Skeletal muscle tissue (tissue), 3 donors: ENCODE measurements at regions not wholly inside any gene's neighbourhood (a gene's known extent, or its start where the extent isn't known, plus 50 kb on each side); places are given as distances from the start of the nearest gene placed in this dataset.
"Not testable (repeated sequence)": the region's sequence is repeated elsewhere in the genome, so short reads cannot be mapped to it uniquely, and the experiment has no call there.

ENCODE experiments used
- H3K27ac ChIP-seq: one replicate; pipeline ENCODE4 v1.7.0; 2013; ENCODE audit warnings: mild to moderate bottlenecking, low read depth, low read length, inconsistent platforms
- H3K27me3 ChIP-seq, 3 donors: one replicate each; pipeline ENCODE4 v1.7.0; 2013; ENCODE audit warnings: low read length in 3 of 3; ENCODE audit not compliant: control insufficient read depth in 3 of 3, insufficient read depth in 3 of 3
- H3K36me3 ChIP-seq, 3 donors: one replicate each; pipeline ENCODE4 v1.7.0; 2013; ENCODE audit warnings: low read length in 3 of 3; ENCODE audit not compliant: control insufficient read depth in 3 of 3, insufficient read depth in 3 of 3
- H3K4me1 ChIP-seq, 3 donors: one replicate each; pipeline ENCODE4 v1.7.0; 2013; ENCODE audit warnings: low read length in 3 of 3, mild to moderate bottlenecking in 3 of 3; ENCODE audit not compliant: control insufficient read depth in 3 of 3, insufficient read depth in 3 of 3
- H3K4me3 ChIP-seq, 3 donors: one replicate each; pipeline ENCODE4 v1.7.0; 2013; ENCODE audit warnings: low read length in 3 of 3
- H3K9ac ChIP-seq, 3 donors: one replicate each; pipeline ENCODE4 v1.7.0; 2013; ENCODE audit warnings: low read length in 3 of 3, mild to moderate bottlenecking in 3 of 3, moderate library complexity in 2 of 3, low read depth in 1 of 3
- H3K9me3 ChIP-seq, 3 donors: one replicate each; pipeline ENCODE4 v1.7.0; 2013; ENCODE audit warnings: low read length in 3 of 3; ENCODE audit not compliant: control insufficient read depth in 3 of 3
- donor health status: Osteomylitis.

- H3K4me3 ChIP-seq: no peak overlapping the region
- peaks cover 0 to 3% (median 0%) of the 10 kb centered on the region in 3 donors for H3K9me3 ChIP-seq
- no peaks in the 10 kb centered on the region for H3K4me1 ChIP-seq
- no peak overlapping the region for H3K9ac ChIP-seq
- H3K27me3 ChIP-seq: no peaks in the 10 kb centered on the region
- H3K27ac ChIP-seq: no peak overlapping the region
- H3K36me3 ChIP-seq: no peaks in the 10 kb centered on the region
These were observed 683.1 kb upstream of the SALL1 start for GRCh38 chr16:51834133-51834532.

DNA sequence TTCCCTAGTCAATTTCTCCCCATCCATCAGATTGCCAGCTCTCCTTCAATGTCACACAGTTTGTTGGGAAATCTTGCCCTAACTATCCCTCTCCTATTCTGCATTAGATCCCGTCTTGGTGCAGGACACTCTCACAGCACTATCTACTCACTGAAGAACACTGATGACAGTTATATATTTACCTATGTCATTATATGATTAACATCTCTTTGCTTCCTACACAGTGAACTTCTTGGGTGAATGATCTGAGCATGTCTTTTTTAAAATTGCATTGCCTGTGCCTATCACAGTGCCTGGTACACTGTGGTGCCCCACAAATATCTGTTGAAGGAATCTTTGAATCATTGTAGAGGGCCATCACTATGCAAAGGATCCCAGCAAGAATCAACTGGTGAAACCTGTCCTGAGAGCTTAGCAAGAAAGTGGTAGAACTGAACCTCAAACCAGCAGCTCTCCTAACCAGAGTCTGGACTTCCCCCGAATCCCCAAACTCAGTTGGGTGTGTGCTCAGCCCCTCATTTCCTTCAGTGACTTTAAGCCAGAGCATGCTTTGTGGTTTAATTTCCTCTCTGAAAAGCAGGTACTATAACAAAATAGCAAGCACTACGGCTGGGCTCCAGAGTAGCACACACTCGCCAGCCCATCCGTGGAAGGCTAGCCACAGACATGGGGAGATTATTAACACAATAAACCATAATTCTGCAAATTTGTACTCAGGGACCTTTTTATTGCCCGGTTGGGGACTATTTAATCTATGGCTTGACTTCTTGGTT is 680.7 kb upstream of the SALL1 start:
- Histone ChIP-seq H3K27ac (no peak overlapping the region), H3K9me3 (peaks cover 0 to 3% (median 0%) of the 10 kb centered on the region in 3 donors), H3K4me3 (no peak overlapping the region), H3K4me1 (no peaks in the 10 kb centered on the region), H3K9ac (no peak overlapping the region), H3K36me3 (no peaks in the 10 kb centered on the region), H3K27me3 (no peaks in the 10 kb centered on the region)

DNA sequence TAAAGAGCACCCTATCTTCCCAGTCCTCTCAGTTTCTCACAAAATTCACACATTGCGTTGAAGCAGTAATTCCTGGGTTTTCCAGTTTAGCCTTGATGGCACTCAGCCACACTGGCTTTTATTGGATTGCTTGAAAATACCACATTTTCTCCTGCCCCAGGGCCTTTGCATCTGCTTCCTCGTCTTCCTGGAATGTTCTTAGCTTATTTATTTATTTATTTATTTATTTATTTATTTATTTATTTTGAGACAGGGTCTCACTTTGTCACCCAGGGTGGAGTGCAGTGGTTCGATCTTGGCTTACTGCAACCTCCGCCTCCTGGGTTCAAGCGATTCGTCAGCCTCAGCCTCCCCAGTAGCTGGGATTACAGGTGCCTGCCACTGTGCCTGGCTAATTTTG is 680.0 kb upstream of the SALL1 start:
- H3K36me3 ChIP-seq, H3K9ac ChIP-seq, H3K27ac ChIP-seq, H3K27me3 ChIP-seq, H3K4me1 ChIP-seq, H3K9me3 ChIP-seq, H3K4me3 ChIP-seq: not testable (repeated sequence)

DNA sequence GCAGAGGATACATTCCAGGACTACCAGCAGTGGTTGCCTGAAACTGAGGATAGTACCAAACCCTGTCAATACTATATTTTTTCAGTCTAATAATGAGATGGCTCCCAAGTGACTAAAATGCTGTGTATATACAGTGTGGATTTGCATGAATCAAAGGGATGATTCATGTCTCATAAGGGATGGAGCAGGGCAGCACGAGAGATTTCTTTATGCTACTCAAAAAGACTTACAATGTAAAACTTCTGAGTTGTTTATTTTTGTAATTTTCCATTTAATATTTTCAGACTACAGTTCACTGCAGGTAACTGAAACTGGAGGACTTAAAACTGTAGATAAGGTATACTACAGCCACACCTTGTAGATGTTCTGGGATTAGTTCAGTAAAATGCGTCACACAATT is 674.7 kb upstream of the SALL1 start:
- H3K27ac ChIP-seq: no peak overlapping the region
- H3K9me3 ChIP-seq: no peaks in the 10 kb centered on the region
- no peaks in the 10 kb centered on the region for H3K36me3 ChIP-seq
- H3K4me3 ChIP-seq: no peak overlapping the region
- no peak overlapping the region for H3K9ac ChIP-seq
- H3K4me1 ChIP-seq: no peaks in the 10 kb centered on the region
- H3K27me3 ChIP-seq: no peaks in the 10 kb centered on the region

DNA sequence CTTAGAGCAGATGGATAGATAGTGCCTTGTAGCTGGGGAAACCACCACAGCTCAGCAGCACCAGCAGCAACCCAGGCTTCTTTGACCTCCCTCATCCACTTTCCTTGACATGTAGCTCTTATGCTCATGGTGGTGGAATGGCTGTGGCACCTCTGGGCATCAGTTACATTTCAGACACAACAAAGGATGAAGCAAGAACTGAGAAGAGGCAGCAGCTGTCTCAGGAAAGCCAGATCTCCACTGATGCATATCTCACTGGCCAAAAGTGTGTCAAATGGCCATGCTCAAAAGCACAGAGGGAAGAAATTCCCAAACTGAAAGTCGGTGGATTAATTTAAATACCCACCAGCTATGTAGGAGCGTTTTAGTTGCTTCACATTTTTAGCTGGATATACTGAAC is 671.4 kb upstream of the SALL1 start:
- Histone ChIP-seq H3K27ac (no peak overlapping the region), H3K9me3 (no peaks in the 10 kb centered on the region), H3K9ac (no peak overlapping the region), H3K27me3 (no peaks in the 10 kb centered on the region), H3K36me3 (no peaks in the 10 kb centered on the region), H3K4me1 (no peaks in the 10 kb centered on the region), H3K4me3 (no peak overlapping the region)

DNA sequence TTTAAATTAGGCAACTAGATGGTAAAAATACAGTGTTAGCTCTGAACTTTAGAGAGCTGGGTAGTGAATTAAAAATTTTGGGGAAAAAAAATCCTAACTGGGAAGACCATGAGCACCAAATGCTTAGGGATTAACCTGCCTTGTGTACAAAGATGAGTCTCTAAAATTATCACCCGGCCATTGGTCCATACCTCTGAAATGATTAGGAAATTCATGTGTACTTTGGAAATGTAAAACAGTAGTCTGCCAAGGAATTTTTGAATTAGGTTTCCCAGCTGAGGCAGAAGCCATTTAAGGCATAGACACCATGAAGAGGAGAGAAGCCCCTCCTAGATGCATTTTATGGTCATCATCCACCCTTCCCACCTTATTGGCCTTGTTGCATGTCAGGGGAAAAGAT is 670.5 kb upstream of the SALL1 start:
- H3K9me3 ChIP-seq: no peaks in the 10 kb centered on the region
- no peaks in the 10 kb centered on the region for H3K36me3 ChIP-seq
- no peak overlapping the region for H3K4me3 ChIP-seq
- no peaks in the 10 kb centered on the region for H3K27me3 ChIP-seq
- H3K9ac ChIP-seq: no peak overlapping the region
- no peaks in the 10 kb centered on the region for H3K4me1 ChIP-seq
- no peak overlapping the region for H3K27ac ChIP-seq

DNA sequence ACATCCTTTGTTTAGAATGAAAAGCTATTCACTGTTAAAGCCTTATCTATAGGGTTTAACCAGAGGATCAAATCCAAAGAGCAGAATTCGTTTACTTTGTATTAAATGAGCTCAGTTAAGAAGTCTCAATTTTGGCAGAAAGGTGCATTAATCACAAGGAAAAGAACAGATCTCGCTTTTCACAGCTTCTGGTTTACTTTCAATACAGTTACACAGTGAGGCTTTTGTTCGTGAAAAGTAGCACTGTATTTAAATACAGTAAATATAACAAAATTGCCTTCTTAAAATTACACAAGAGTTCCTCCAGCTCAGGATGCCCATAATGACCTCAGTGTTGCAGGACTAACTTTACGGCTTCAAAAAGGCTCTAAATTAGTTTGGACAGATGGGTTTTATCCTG is 669.1 kb upstream of the SALL1 start:
- H3K9ac ChIP-seq: no peak overlapping the region
- H3K9me3 ChIP-seq: no peaks in the 10 kb centered on the region
- H3K4me3 ChIP-seq: no peak overlapping the region
- H3K27me3 ChIP-seq: no peaks in the 10 kb centered on the region
- no peaks in the 10 kb centered on the region for H3K36me3 ChIP-seq
- no peaks in the 10 kb centered on the region for H3K4me1 ChIP-seq
- no peak overlapping the region for H3K27ac ChIP-seq

DNA sequence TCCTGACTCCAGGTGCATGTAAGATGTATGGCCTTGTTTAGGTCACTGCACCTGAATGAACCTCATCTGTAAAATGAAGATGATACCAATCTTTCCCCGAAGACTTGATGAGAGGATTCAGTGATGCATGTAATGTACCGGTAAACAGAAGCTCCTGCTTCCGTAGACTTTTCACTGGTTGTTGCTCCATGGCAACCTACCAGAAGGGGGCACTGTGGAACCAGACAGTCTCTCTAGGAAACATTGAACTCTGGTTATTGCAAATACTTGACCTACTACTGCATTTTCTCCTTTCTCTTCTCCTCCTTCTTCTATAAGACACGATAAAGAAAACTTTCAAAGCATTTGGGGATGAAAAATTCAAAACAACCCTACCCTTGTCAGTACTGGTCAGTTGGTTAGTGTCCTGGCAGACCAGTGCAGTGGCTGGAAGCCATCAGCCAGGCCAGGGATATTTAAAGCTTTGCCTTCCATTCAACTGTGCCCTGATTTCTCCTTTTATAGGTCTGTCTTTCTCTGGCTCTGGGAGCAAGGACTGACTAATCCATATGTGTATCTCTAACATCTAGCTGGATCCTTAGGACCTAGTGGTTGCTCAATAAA is 667.4 kb upstream of the SALL1 start:
- no peak overlapping the region for H3K4me3 ChIP-seq
- H3K9ac ChIP-seq: no peak overlapping the region
- no peaks in the 10 kb centered on the region for H3K36me3 ChIP-seq

DNA sequence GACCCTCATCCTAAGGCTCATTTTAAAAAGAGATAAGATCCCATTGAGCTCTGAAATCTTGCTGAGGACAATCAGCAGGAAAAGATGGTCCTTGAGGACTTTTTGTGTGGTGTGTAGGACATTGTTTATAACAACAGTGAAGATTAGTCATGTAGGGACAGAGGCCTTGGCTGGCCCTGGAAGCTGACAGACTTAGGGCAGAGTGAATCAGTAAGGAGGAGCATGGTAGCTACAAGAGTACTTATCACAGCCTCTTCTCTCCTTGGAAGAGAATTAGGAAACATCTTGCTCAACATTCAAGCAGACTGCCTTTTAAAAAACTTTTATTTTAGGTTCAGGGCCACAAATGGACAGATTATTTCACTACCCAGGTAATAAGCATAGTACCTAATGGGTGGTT is 665.9 kb upstream of the SALL1 start:
- Histone ChIP-seq H3K9me3 (no peaks in the 10 kb centered on the region), H3K27me3 (no peaks in the 10 kb centered on the region), H3K27ac (no peak overlapping the region), H3K9ac (no peak overlapping the region), H3K36me3 (no peaks in the 10 kb centered on the region), H3K4me1 (no peaks in the 10 kb centered on the region), H3K4me3 (no peak overlapping the region)

More for the DNA sequence above, 667.4 kb upstream of the SALL1 start:
- H3K27me3 ChIP-seq: no peaks in the 10 kb centered on the region
- H3K4me1 ChIP-seq: no peaks in the 10 kb centered on the region
- H3K9me3 ChIP-seq: no peaks in the 10 kb centered on the region
- no peak overlapping the region for H3K27ac ChIP-seq

GRCh38 chr16:51815523-51815922 is 664.5 kb upstream of the SALL1 start:
- Histone ChIP-seq H3K36me3 (no peaks in the 10 kb centered on the region), H3K9me3 (no peaks in the 10 kb centered on the region), H3K4me1 (no peaks in the 10 kb centered on the region), H3K9ac (no peak overlapping the region), H3K27me3 (no peaks in the 10 kb centered on the region), H3K27ac (no peak overlapping the region), H3K4me3 (no peak overlapping the region)
